NB4 (cell line): ENCODE measurements at regions not wholly inside any gene's neighbourhood (a gene's known extent, or its start where the extent isn't known, plus 50 kb on each side); places are given as distances from the start of the nearest gene placed in this dataset.

Experiments
- DNase-seq: peaks from one replicate; pipeline ENCODE4 v3.0.0; 2010; ENCODE audit warnings: low read depth
- H3K4me3 ChIP-seq: one replicate; pipeline ENCODE4 v1.5.1; 2011; ENCODE audit warnings: mild to moderate bottlenecking, low read depth, low read length, moderate library complexity
- MYC ChIP-seq: IDR thresholded peaks from 2 replicates; pipeline ENCODE4 v1.6.1; 2011; ENCODE audit warnings: low read depth, low read length
- POLR2A ChIP-seq: IDR thresholded peaks from 2 replicates; pipeline ENCODE4 v1.6.1; 2011; ENCODE audit warnings: mild to moderate bottlenecking; ENCODE audit not compliant: insufficient read length; ENCODE audit errors: extremely low read depth
- TF ChIP-seq, protein P1 (sequence below): IDR thresholded peaks from one replicate; pipeline ENCODE4 v1.5.1; 2012; ENCODE audit warnings: low read depth, low read length
- TF ChIP-seq, protein P2 (sequence below): IDR thresholded peaks from 2 replicates; pipeline ENCODE4 v1.6.1; 2011; ENCODE audit warnings: low read depth, low read length

DNA sequence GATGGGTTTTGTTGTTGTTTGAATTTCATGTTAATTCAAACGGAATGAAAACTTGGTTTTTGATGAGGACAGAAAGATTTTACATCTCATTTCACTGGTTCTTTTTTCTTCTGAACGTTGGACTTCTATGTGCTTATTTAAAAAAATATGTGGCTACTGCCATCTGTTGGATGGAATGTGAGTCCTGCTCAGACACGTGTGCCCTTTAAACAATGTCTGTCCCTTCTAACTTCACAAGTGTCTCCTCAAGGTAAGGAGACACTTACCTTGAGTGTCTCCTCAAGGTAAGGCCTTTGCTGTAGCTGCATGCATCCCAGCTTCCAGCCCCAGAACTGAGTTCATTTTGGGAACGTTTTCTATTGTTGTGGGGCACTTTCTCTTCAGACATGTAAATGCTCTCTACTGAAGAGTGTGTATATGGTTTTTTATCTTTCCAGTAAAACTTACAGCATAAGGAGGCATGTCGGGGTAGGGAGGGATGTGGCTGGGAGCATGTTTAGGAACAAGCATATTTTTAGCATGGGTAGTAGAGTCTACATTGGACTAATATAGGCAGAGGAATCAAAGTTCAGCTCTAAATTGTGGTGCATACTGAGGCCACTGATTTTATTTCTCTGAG is 63.1 kb upstream of the UBE3A start:
- DNase-seq, result peak; percentile 48
- TF ChIP-seq, protein P1, sequence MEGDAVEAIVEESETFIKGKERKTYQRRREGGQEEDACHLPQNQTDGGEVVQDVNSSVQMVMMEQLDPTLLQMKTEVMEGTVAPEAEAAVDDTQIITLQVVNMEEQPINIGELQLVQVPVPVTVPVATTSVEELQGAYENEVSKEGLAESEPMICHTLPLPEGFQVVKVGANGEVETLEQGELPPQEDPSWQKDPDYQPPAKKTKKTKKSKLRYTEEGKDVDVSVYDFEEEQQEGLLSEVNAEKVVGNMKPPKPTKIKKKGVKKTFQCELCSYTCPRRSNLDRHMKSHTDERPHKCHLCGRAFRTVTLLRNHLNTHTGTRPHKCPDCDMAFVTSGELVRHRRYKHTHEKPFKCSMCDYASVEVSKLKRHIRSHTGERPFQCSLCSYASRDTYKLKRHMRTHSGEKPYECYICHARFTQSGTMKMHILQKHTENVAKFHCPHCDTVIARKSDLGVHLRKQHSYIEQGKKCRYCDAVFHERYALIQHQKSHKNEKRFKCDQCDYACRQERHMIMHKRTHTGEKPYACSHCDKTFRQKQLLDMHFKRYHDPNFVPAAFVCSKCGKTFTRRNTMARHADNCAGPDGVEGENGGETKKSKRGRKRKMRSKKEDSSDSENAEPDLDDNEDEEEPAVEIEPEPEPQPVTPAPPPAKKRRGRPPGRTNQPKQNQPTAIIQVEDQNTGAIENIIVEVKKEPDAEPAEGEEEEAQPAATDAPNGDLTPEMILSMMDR, result peak; percentile 43
- TF ChIP-seq, protein P2, sequence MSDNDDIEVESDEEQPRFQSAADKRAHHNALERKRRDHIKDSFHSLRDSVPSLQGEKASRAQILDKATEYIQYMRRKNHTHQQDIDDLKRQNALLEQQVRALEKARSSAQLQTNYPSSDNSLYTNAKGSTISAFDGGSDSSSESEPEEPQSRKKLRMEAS, result peak; percentile 86
- TF ChIP-seq POLR2A (no peak), MYC (peak; percentile 55; the same call in 1 of the 2 replicates)
- no peak overlapping the region for H3K4me3 ChIP-seq

DNA sequence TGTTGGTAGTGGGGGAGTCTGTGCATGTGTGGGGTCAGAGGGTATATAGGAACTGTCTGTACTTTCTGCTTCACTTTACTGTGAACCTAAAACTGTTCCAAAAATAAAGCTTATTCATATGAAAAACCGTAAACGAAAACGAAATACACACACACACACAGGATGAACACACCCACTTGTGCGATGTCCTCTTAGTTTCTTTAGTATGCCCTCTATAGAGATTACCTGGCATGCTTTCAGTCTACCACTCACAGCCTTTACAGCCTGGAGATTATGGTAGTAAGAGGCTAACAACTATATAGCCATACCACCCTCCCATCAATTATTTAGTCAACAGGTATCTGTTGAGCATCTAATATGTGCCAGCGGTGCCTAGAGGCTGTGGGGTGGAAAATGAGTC is 60.0 kb upstream of the UBE3A start:
- no peak for DNase-seq
- H3K4me3 ChIP-seq, result no peak overlapping the region
- TF ChIP-seq MYC (no peak), POLR2A (no peak)
- TF ChIP-seq, protein P1, result no peak
- TF ChIP-seq, protein P2, result no peak

DNA sequence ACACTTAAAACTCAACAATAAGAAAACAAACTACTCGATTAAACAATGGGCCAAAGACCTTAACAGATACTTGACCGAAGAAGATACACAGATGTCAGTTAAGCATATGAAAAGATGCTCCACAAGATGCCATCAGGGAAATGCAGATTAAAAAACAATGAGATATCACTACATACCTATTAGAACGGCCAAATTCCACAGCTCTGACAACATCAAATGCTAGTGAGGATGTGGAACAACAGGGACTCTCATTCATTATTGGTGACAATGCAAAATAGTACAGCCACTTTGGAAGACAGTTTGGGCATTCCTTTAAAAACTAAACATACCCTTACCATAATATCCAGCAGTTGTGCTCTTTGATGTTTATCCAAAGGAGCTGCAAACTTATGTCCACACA is 59.1 kb upstream of the UBE3A start:
- TF ChIP-seq MYC (no peak), POLR2A (no peak)
- TF ChIP-seq, protein P2, result no peak
- TF ChIP-seq, protein P1, result no peak
- DNase-seq, result no peak
- H3K4me3 ChIP-seq, result no peak overlapping the region

DNA sequence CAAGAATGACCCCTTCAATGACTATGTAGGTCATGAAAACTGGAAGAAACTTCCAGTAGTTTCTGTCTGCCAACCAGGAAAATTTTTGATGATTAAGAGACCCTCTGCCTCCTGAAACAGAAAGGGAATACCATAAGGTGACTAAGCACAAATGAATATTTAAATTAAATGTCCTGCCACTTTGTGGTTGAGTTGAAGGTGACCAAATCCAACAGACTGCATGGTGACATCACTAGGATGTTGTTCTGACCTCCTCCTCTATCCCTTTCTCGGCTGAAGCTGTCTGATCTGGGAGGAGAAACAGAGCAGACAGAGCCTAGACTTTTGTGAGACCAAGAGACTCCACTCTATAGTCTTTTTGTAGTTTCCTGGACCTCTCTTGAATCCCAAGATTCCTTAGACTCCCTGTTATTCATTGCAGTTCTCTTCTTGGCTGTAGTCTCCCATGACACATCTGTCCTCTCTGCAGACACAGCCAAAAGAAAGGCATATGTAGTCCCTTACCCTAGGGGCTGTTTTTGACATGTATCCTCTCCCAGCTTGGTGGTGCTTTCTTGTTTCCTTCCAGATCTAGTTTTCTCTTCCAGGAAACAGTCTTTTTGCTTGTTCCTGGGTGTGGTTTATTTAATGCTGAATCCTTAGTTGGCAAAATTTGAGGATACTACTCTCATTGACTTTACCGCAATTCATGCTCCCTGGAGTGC is 55.2 kb upstream of the UBE3A start:
- no peak for DNase-seq
- no peak for TF ChIP-seq POLR2A
- TF ChIP-seq, protein P1, result no peak
- no peak for TF ChIP-seq MYC
- TF ChIP-seq, protein P2, result no peak
- H3K4me3 ChIP-seq, result no peak overlapping the region

DNA sequence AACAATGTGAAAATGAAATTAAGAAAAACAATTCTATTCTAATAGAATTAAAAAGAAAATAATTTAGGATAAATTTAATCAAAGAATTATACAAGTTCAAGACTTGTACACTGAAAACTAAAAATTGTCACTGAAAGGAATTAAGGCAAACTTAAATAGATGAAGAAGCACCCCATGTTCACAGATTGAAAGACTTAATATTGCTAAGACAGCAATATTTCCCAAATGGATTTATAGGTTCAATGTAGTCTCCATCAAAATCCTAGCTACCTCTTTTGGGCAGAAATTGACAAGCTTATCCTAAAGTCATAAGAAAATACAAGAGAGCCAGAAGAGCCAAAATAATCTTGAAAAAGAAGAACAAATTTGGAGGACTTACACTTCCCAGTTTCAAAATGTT is 53.5 kb upstream of the UBE3A start:
- no peak for DNase-seq
- no peak for TF ChIP-seq MYC
- TF ChIP-seq, protein P1, result no peak
- no peak for TF ChIP-seq POLR2A
- TF ChIP-seq, protein P2, result no peak
- no peak overlapping the region for H3K4me3 ChIP-seq
